HG03565 (cell line): ENCODE measurements at regions not wholly inside any gene's neighbourhood (a gene's known extent, or its start where the extent isn't known, plus 50 kb on each side); places are given as distances from the start of the nearest gene placed in this dataset.
A peak's percentile ranks its signal among the peaks of the same experiment; 100 is the strongest.

Source experiments
- ATAC-seq: cut with Tn5 transposase; IDR thresholded peaks from one replicate; pipeline ENCODE4 v1.9.1; 2021; ENCODE audit warnings: mild to moderate bottlenecking, moderate library complexity; ENCODE audit not compliant: unreplicated experiment

- no peak for ATAC-seq
These were observed 110.3 kb upstream of the CEP85L start for GRCh38 chr6:118761645-118762044.

- no peak for ATAC-seq
These were observed 107.6 kb upstream of the CEP85L start for GRCh38 chr6:118758946-118759345.

- ATAC-seq = no peak
These were observed 104.7 kb upstream of the CEP85L start for GRCh38 chr6:118755941-118756646.

- no peak for ATAC-seq
These were observed 101.4 kb upstream of the CEP85L start for GRCh38 chr6:118752803-118753202.

- no peak for ATAC-seq
These were observed 99.7 kb upstream of the CEP85L start for GRCh38 chr6:118751072-118751471.

GRCh38 chr6:118750143-118750542 lies 98.8 kb upstream of the CEP85L start:
- ATAC-seq = no peak

GRCh38 chr6:118748311-118749062 lies 97.1 kb upstream of the CEP85L start:
- no peak for ATAC-seq

- no peak for ATAC-seq
These were observed 95.4 kb upstream of the CEP85L start for GRCh38 chr6:118746825-118747174.

- ATAC-seq = no peak
These were observed 94.9 kb upstream of the CEP85L start for GRCh38 chr6:118746145-118746824.

GRCh38 chr6:118745156-118745555 lies 93.8 kb upstream of the CEP85L start:
- no peak for ATAC-seq

- ATAC-seq = no peak
These were observed 93.0 kb upstream of the CEP85L start for GRCh38 chr6:118744261-118744941.

GRCh38 chr6:118743746-118744145 lies 92.4 kb upstream of the CEP85L start:
- ATAC-seq = no peak

GRCh38 chr6:118740372-118740771 lies 89.0 kb upstream of the CEP85L start:
- no peak for ATAC-seq

GRCh38 chr6:118739696-118740353 lies 88.4 kb upstream of the CEP85L start:
- ATAC-seq = no peak

- ATAC-seq = no peak
These were observed 85.0 kb upstream of the CEP85L start for GRCh38 chr6:118736440-118736839.

GRCh38 chr6:118735320-118735719 lies 83.9 kb upstream of the CEP85L start:
- no peak for ATAC-seq

- ATAC-seq = no peak
These were observed 74.6 kb upstream of the CEP85L start for GRCh38 chr6:118725944-118726343.

GRCh38 chr6:118724211-118724610 lies 72.8 kb upstream of the CEP85L start:
- peak; percentile 92 for ATAC-seq

- no peak for ATAC-seq
These were observed 71.7 kb upstream of the CEP85L start for GRCh38 chr6:118722829-118723813.

- no peak for ATAC-seq
These were observed 68.7 kb upstream of the CEP85L start for GRCh38 chr6:118720125-118720473.
